ENCODE measurements at regions not wholly inside any gene's neighbourhood (a gene's known extent, or its start where the extent isn't known, plus 50 kb on each side); places are given as distances from the start of the nearest gene placed in this dataset.
A peak's percentile ranks its signal among the peaks of the same experiment; 100 is the strongest.

- H3K27ac ChIP-seq = peak overlapping the region in 1 of 4 donors; percentile 16
- TF ChIP-seq CTCF (IDR thresholded peaks at IDR 0.05) (no peak), POLR2A (IDR thresholded peaks at IDR 0.05) (no peak)
- no peaks in the 10 kb centered on the region for H3K27me3 ChIP-seq
- H3K9me3 ChIP-seq = no peaks in the 10 kb centered on the region
- DNase-seq (no peak), ATAC-seq (ENCODE audit: low FRiP score in 2 of 2) (no peak)
- H3K36me3 ChIP-seq = no peaks in the 10 kb centered on the region
- no peak overlapping the region for H3K4me3 ChIP-seq
- WGBS, 2 donors = 96% methylated on average over 3 of the region's 3 CpGs
- peaks cover 0 to 16% (median 5%) of the 10 kb centered on the region in 4 donors for H3K4me1 ChIP-seq
Observed at GRCh38 chr6:11341303-11341702, 108.8 kb upstream of the NEDD9 start.

- H3K4me3 ChIP-seq = no peak overlapping the region
- H3K4me1 ChIP-seq = peaks cover 0 to 15% (median 5%) of the 10 kb centered on the region in 4 donors
- no peak overlapping the region for H3K27ac ChIP-seq
- no peaks in the 10 kb centered on the region for H3K27me3 ChIP-seq
- no peak for TF ChIP-seq POLR2A (IDR thresholded peaks at IDR 0.05)
- no peak for TF ChIP-seq CTCF (IDR thresholded peaks at IDR 0.05)
- no peak for TF ChIP-seq POLR2AphosphoS5 (IDR thresholded peaks at IDR 0.05)
- no peak for TF ChIP-seq EP300 (IDR thresholded peaks at IDR 0.05)
- DNase-seq (no peak), ATAC-seq (ENCODE audit: low FRiP score in 2 of 2) (no peak)
- H3K36me3 ChIP-seq = no peaks in the 10 kb centered on the region
- no peaks in the 10 kb centered on the region for H3K9me3 ChIP-seq
- WGBS, 2 donors = 86 to 100% methylated on average over 1 of the region's 1 CpG
Observed at GRCh38 chr6:11339380-11339779, 106.9 kb upstream of the NEDD9 start.

- 94 to 98% methylated on average over 5 of the region's 5 CpGs for WGBS, 2 donors
- H3K9me3 ChIP-seq = no peaks in the 10 kb centered on the region
Observed at GRCh38 chr6:11337306-11337705, 104.8 kb upstream of the NEDD9 start.

GRCh38 chr6:11335826-11336225 lies 103.4 kb upstream of the NEDD9 start:
- Histone ChIP-seq H3K36me3 (no peaks in the 10 kb centered on the region), H3K9me3 (no peaks in the 10 kb centered on the region), H3K4me1 (peaks cover 0 to 11% (median 4%) of the 10 kb centered on the region in 4 donors), H3K27me3 (no peaks in the 10 kb centered on the region), H3K27ac (no peak overlapping the region), H3K4me3 (no peak overlapping the region)
- TF ChIP-seq CTCF (IDR thresholded peaks at IDR 0.05) (no peak), POLR2AphosphoS5 (IDR thresholded peaks at IDR 0.05) (no peak)
- ATAC-seq (ENCODE audit: low FRiP score in 2 of 2) (no peak), DNase-seq (no peak)
- 93 to 94% methylated on average over 5 of the region's 5 CpGs for WGBS, 2 donors

More at GRCh38 chr6:11337306-11337705, 104.8 kb upstream of the NEDD9 start:
- DNase-seq (no peak), ATAC-seq (ENCODE audit: low FRiP score in 2 of 2) (no peak)
- Histone ChIP-seq H3K27ac (no peak overlapping the region), H3K4me1 (peaks cover 0 to 9% (median 3%) of the 10 kb centered on the region in 4 donors), H3K4me3 (no peak overlapping the region), H3K36me3 (no peaks in the 10 kb centered on the region), H3K27me3 (no peaks in the 10 kb centered on the region)
- TF ChIP-seq CTCF (IDR thresholded peaks at IDR 0.05) (no peak), POLR2AphosphoS5 (IDR thresholded peaks at IDR 0.05) (no peak), POLR2A (IDR thresholded peaks at IDR 0.05) (no peak)

- Histone ChIP-seq H3K27ac (no peak overlapping the region), H3K36me3 (no peaks in the 10 kb centered on the region), H3K4me3 (no peak overlapping the region), H3K9me3 (no peaks in the 10 kb centered on the region), H3K4me1 (peaks cover 0 to 30% (median 16%) of the 10 kb centered on the region in 4 donors), H3K27me3 (no peaks in the 10 kb centered on the region)
- DNase-seq (peak in 1 of 2 donors; percentile 1), ATAC-seq (ENCODE audit: low FRiP score in 2 of 2) (no peak)
- TF ChIP-seq POLR2A (IDR thresholded peaks at IDR 0.05) (no peak), EP300 (IDR thresholded peaks at IDR 0.05) (no peak), CTCF (IDR thresholded peaks at IDR 0.05) (no peak), POLR2AphosphoS5 (IDR thresholded peaks at IDR 0.05) (no peak)
- 86 to 90% methylated on average over 6 of the region's 6 CpGs for WGBS, 2 donors
Observed at GRCh38 chr6:11333132-11333849, 100.8 kb upstream of the NEDD9 start.

Measured in upper lobe of left lung (tissue), 6 donors.